ENCODE measurements at regions not wholly inside any gene's neighbourhood (a gene's known extent, or its start where the extent isn't known, plus 50 kb on each side); places are given as distances from the start of the nearest gene placed in this dataset.

GRCh38 chr4:116628598-116628997 is 456.8 kb downstream of the TRAM1L1 start:
- no peak overlapping the region for H2AFZ ChIP-seq (ENCODE audit: low read length)
- H3K9ac ChIP-seq (ENCODE audit: insufficient read depth, low read depth, low read length): no peak overlapping the region
- H3K79me2 ChIP-seq (ENCODE audit: insufficient read depth, low read length): no peaks in the 10 kb centered on the region
- intact Hi-C loops (cut with micrococcal nuclease; ENCODE audit: unreplicated experiment): no loop called here
- ATAC-seq (no peak), DNase-seq (ENCODE audit: low spot score) (no peak), FAIRE-seq (no peak)
- H3K27me3 ChIP-seq (ENCODE audit: control insufficient read depth in 1 of 2, insufficient read depth in 2 of 2, low read length in 2 of 2): no peaks in the 10 kb centered on the region
- no peaks in the 10 kb centered on the region for H3K4me1 ChIP-seq (ENCODE audit: insufficient read depth, low read length)
- H3K9me3 ChIP-seq (ENCODE audit: low read length): no peaks in the 10 kb centered on the region
- no peak overlapping the region for H3K27ac ChIP-seq (ENCODE audit: extremely low read length, insufficient read depth, low read length)
- no peaks in the 10 kb centered on the region for H4K20me1 ChIP-seq (ENCODE audit: insufficient read depth, low read length)
- WGBS (ENCODE audit: low lambda C conversion rate): 4% methylated on average over 2 of the region's 2 CpGs
- BruUV-seq (replicated peaks): no TSS peak
- no peak overlapping the region for H3K4me2 ChIP-seq (ENCODE audit: low read depth, low read length)
- ChIA-PET CTCF (ENCODE audit: low intra/inter-chr PET ratio, low total read pairs) (no interaction called here), POLR2A (no interaction called here)
- no peak overlapping the region for H3K4me3 ChIP-seq (replicated peaks in 1 of 3; ENCODE audit: insufficient read depth in 1 of 3, low read depth in 2 of 3, low read length in 3 of 3)
- in situ Hi-C loops (cut with HindIII; ENCODE audit: extremely low pct_ligation_motif_present, low pct_unique_long_range_greater_than_20kb): no loop called here
- H3K36me3 ChIP-seq (replicated peaks in 1 of 2; ENCODE audit: control insufficient read depth in 1 of 2, insufficient read depth in 2 of 2, low read length in 2 of 2): no peaks in the 10 kb centered on the region
- no peak for TF ChIP-seq SP5 (CRISPR knock-in tag; IDR thresholded peaks at IDR 0.05; ENCODE audit: borderline replicate concordance, low read depth)
- TF ChIP-seq AGO2 (optimal IDR thresholded peaks at IDR 0.05; ENCODE audit: low read depth, low read length): no peak
- no peak for TF ChIP-seq ZNF318 (CRISPR knock-in tag; IDR thresholded peaks at IDR 0.05)
- no peak for TF ChIP-seq NCOR1 (IDR thresholded peaks at IDR 0.05; ENCODE audit: borderline replicate concordance, low read length)
- TF ChIP-seq ZNF562 (CRISPR knock-in tag; IDR thresholded peaks at IDR 0.05; ENCODE audit: borderline replicate concordance): no peak
- TF ChIP-seq ZNF317 (CRISPR knock-in tag; IDR thresholded peaks at IDR 0.05): no peak
- no peak for TF ChIP-seq ZNF75D (CRISPR knock-in tag; IDR thresholded peaks at IDR 0.05; ENCODE audit: borderline replicate concordance)

All from HepG2 (cell line).